Sigmoid colon (tissue), 6 donors: ENCODE measurements at regions not wholly inside any gene's neighbourhood (a gene's known extent, or its start where the extent isn't known, plus 50 kb on each side); places are given as distances from the start of the nearest gene placed in this dataset.
"Not testable (repeated sequence)": the region's sequence is repeated elsewhere in the genome, so short reads cannot be mapped to it uniquely, and the experiment has no call there.

Source experiments
- DNase-seq: peaks from one replicate; pipeline ENCODE4 v3.0.0-alpha.2; 2019
- H3K27ac ChIP-seq, 4 donors: fragments of 200-600 bp; sonication (generic); one replicate each; pipeline ENCODE4 v1.5.1; 2016 to 2019; ENCODE audit warnings: mild to moderate bottlenecking in 1 of 4
- H3K27me3 ChIP-seq, 3 donors: fragments of 200-600 bp; sonication (generic); one replicate each; pipeline ENCODE4 v1.5.1; 2019; ENCODE audit warnings: mild to moderate bottlenecking in 1 of 3
- H3K36me3 ChIP-seq, 4 donors: fragments of 200-600 bp; sonication (generic); one replicate each; pipeline ENCODE4 v1.5.1; 2016 to 2019
- H3K4me1 ChIP-seq, 4 donors: fragments of 200-600 bp; sonication (generic); one replicate each; pipeline ENCODE4 v1.5.1; 2017 to 2019
- H3K4me3 ChIP-seq, 4 donors: fragments of 200-600 bp; sonication (generic); one replicate each; pipeline ENCODE4 v1.5.1; 2017 to 2019; ENCODE audit warnings: mild to moderate bottlenecking in 2 of 4, moderate library complexity in 1 of 4
- H3K9me3 ChIP-seq, 4 donors: fragments of 200-600 bp in 3 of 4; sonication (generic) in 3 of 4; one replicate each; pipeline versions ENCODE4 v1.5.1 to v1.6.1; 2013 to 2019
- CTCF ChIP-seq, 4 experiments: fragments of 450-650 bp in 3 of 4; fragments of 200-600 bp in 1 of 4; IDR thresholded peaks; one replicate each; pipeline ENCODE4 v1.5.1; 2016 to 2019; ENCODE audit warnings: antibody characterized with exemption in 4 of 4, mild to moderate bottlenecking in 3 of 4, moderate library complexity in 2 of 4
- EP300 ChIP-seq, 4 donors: sonication (generic); formaldehyde crosslinking; IDR thresholded peaks; one replicate each; pipeline ENCODE4 v1.6.1; 2017; ENCODE audit warnings: antibody characterized with exemption in 4 of 4
- POLR2A ChIP-seq, 2 donors: fragments of 450-650 bp; IDR thresholded peaks; one replicate each; pipeline ENCODE4 v1.6.1; 2016; ENCODE audit warnings: antibody characterized with exemption in 2 of 2, mild to moderate bottlenecking in 2 of 2, moderate library complexity in 2 of 2
- POLR2AphosphoS5 ChIP-seq, 4 donors: sonication (generic); formaldehyde crosslinking; IDR thresholded peaks; one replicate each; pipeline ENCODE4 v1.6.1; 2017; ENCODE audit warnings: antibody characterized with exemption in 4 of 4
- WGBS, 2 donors: extraction: QIAGEN DNeasy Blood & Tissue Kit; methylation state at CpG; one replicate each; pipeline ENCODE4 v1.1.7; 2013; 5-methylcytosine and 5-hydroxymethylcytosine counted together
- intact Hi-C: fragments of 100-400 bp; cut with DNase I; formaldehyde crosslinking; loops from one replicate; pipeline ENCODE4 v1.15.1; 2023
- donor health status: healthy with polysubstance abuse.
- donor health status: healthy.

- Histone ChIP-seq H3K9me3 (no peaks in the 10 kb centered on the region), H3K36me3 (no peaks in the 10 kb centered on the region), H3K4me1 (no peaks in the 10 kb centered on the region), H3K4me3 (no peak overlapping the region), H3K27me3 (no peaks in the 10 kb centered on the region), H3K27ac (no peak overlapping the region)
- WGBS, 2 donors = 16 to 65% methylated on average over 9 of the region's 9 CpGs
- no peak for DNase-seq
- intact Hi-C loops = no loop called here
- TF ChIP-seq POLR2A (IDR thresholded peaks at IDR 0.05) (no peak), EP300 (IDR thresholded peaks at IDR 0.05) (no peak), CTCF (IDR thresholded peaks at IDR 0.05) (no peak), POLR2AphosphoS5 (IDR thresholded peaks at IDR 0.05) (no peak)
Observed at GRCh38 chr12:124159655-124160054, 135.2 kb upstream of the RFLNA start.

- intact Hi-C loops = no loop called here
- H3K36me3 ChIP-seq = no peaks in the 10 kb centered on the region
- no peak overlapping the region for H3K4me3 ChIP-seq
- no peaks in the 10 kb centered on the region for H3K27me3 ChIP-seq
- peaks cover 0 to 3% (median 0%) of the 10 kb centered on the region in 4 donors for H3K9me3 ChIP-seq
- no peaks in the 10 kb centered on the region for H3K4me1 ChIP-seq
- DNase-seq = no peak
- no peak overlapping the region for H3K27ac ChIP-seq
- WGBS, 2 donors = 80% methylated on average over 11 of the region's 11 CpGs
- no peak for TF ChIP-seq POLR2AphosphoS5 (IDR thresholded peaks at IDR 0.05)
- no peak for TF ChIP-seq POLR2A (IDR thresholded peaks at IDR 0.05)
- TF ChIP-seq EP300 (IDR thresholded peaks at IDR 0.05) = no peak
Observed at GRCh38 chr12:124160097-124160756, 134.7 kb upstream of the RFLNA start.

- H3K36me3 ChIP-seq, H3K27ac ChIP-seq, H3K27me3 ChIP-seq, H3K4me1 ChIP-seq, H3K4me3 ChIP-seq, DNase-seq, intact Hi-C loops, H3K9me3 ChIP-seq: not testable (repeated sequence)
- 86 to 91% methylated on average over 9 of the region's 9 CpGs for WGBS, 2 donors
Observed at GRCh38 chr12:124161402-124161801, 133.5 kb upstream of the RFLNA start.

GRCh38 chr12:124162151-124163110 lies 132.5 kb upstream of the RFLNA start:
- WGBS, 2 donors = 60 to 83% methylated on average over 6 of the region's 6 CpGs

GRCh38 chr12:124165695-124166094 lies 129.2 kb upstream of the RFLNA start:
- Histone ChIP-seq H3K27ac (no peak overlapping the region), H3K36me3 (no peaks in the 10 kb centered on the region), H3K4me1 (no peaks in the 10 kb centered on the region), H3K27me3 (no peaks in the 10 kb centered on the region), H3K9me3 (peaks cover 0 to 4% (median 0%) of the 10 kb centered on the region in 4 donors), H3K4me3 (no peak overlapping the region)
- DNase-seq = no peak
- TF ChIP-seq CTCF (IDR thresholded peaks at IDR 0.05) (no peak), EP300 (IDR thresholded peaks at IDR 0.05) (no peak), POLR2A (IDR thresholded peaks at IDR 0.05) (no peak), POLR2AphosphoS5 (IDR thresholded peaks at IDR 0.05) (no peak)
- intact Hi-C loops = no loop called here
- 58 to 80% methylated on average over 2 of the region's 2 CpGs for WGBS, 2 donors

More at GRCh38 chr12:124162151-124163110, 132.5 kb upstream of the RFLNA start:
- Histone ChIP-seq H3K36me3 (no peaks in the 10 kb centered on the region), H3K27ac (no peak overlapping the region), H3K4me3 (no peak overlapping the region), H3K9me3 (peaks cover 0 to 4% (median 0%) of the 10 kb centered on the region in 4 donors), H3K4me1 (no peaks in the 10 kb centered on the region), H3K27me3 (no peaks in the 10 kb centered on the region)
- no peak for TF ChIP-seq CTCF (IDR thresholded peaks at IDR 0.05)
- no peak for TF ChIP-seq EP300 (IDR thresholded peaks at IDR 0.05)
- TF ChIP-seq POLR2AphosphoS5 (IDR thresholded peaks at IDR 0.05) = no peak
- TF ChIP-seq POLR2A (IDR thresholded peaks at IDR 0.05) = no peak
- DNase-seq = no peak
- intact Hi-C loops = no loop called here
